HL-60/S4 treated with retinoic acid at 250 ng/mL for 4 days and 3 days (cell line): ENCODE measurements at regions not wholly inside any gene's neighbourhood (a gene's known extent, or its start where the extent isn't known, plus 50 kb on each side); places are given as distances from the start of the nearest gene placed in this dataset.
"Not testable (repeated sequence)": the region's sequence is repeated elsewhere in the genome, so short reads cannot be mapped to it uniquely, and the experiment has no call there.

Source experiments
- in situ Hi-C: fragments of 300-500 bp; cut with MboI; formaldehyde crosslinking; loops from 2 replicates; pipeline ENCODE4 v1.7.0; 2022; ENCODE audit warnings: low sequenced_read_pairs

- in situ Hi-C loops, result no loop called here
These were observed 58.8 kb downstream of the UQCRFS1 start for GRCh38 chr19:29154163-29154562.

GRCh38 chr19:29145756-29146155 is 67.2 kb downstream of the UQCRFS1 start:
- in situ Hi-C loops, result no loop called here

- in situ Hi-C loops, result no loop called here
These were observed 69.8 kb downstream of the UQCRFS1 start for GRCh38 chr19:29143183-29143582.

GRCh38 chr19:29139227-29139626 is 73.7 kb downstream of the UQCRFS1 start:
- in situ Hi-C loops, result no loop called here

GRCh38 chr19:29138206-29138605 is 74.7 kb downstream of the UQCRFS1 start:
- in situ Hi-C loops, result not testable (repeated sequence)

- in situ Hi-C loops, result no loop called here
These were observed 81.5 kb downstream of the UQCRFS1 start for GRCh38 chr19:29131456-29131855.

- in situ Hi-C loops, result no loop called here
These were observed 83.8 kb downstream of the UQCRFS1 start for GRCh38 chr19:29129148-29129547.

GRCh38 chr19:29128203-29128602 is 84.7 kb downstream of the UQCRFS1 start:
- in situ Hi-C loops, result no loop called here

- in situ Hi-C loops, result no loop called here
These were observed 90.8 kb downstream of the UQCRFS1 start for GRCh38 chr19:29122185-29122584.

GRCh38 chr19:29121684-29122083 is 91.3 kb downstream of the UQCRFS1 start:
- in situ Hi-C loops, result no loop called here

GRCh38 chr19:29120466-29120865 is 92.5 kb downstream of the UQCRFS1 start:
- in situ Hi-C loops, result no loop called here

GRCh38 chr19:29119590-29119989 is 93.4 kb downstream of the UQCRFS1 start:
- in situ Hi-C loops, result no loop called here

GRCh38 chr19:29118389-29118788 is 94.6 kb downstream of the UQCRFS1 start:
- in situ Hi-C loops, result no loop called here

GRCh38 chr19:29117926-29118325 is 95.0 kb downstream of the UQCRFS1 start:
- in situ Hi-C loops, result no loop called here

GRCh38 chr19:29115181-29115580 is 97.8 kb downstream of the UQCRFS1 start:
- in situ Hi-C loops, result no loop called here

- in situ Hi-C loops, result no loop called here
These were observed 99.1 kb downstream of the UQCRFS1 start for GRCh38 chr19:29113838-29114237.

GRCh38 chr19:29111576-29111975 is 101.4 kb downstream of the UQCRFS1 start:
- in situ Hi-C loops, result no loop called here

- in situ Hi-C loops, result no loop called here
These were observed 105.1 kb downstream of the UQCRFS1 start for GRCh38 chr19:29107831-29108230.

- in situ Hi-C loops, result no loop called here
These were observed 106.5 kb downstream of the UQCRFS1 start for GRCh38 chr19:29106346-29106885.

- in situ Hi-C loops, result no loop called here
These were observed 107.2 kb downstream of the UQCRFS1 start for GRCh38 chr19:29105629-29106292.

GRCh38 chr19:29104605-29105241 is 108.2 kb downstream of the UQCRFS1 start:
- in situ Hi-C loops, result no loop called here

GRCh38 chr19:29098863-29099481 is 114.0 kb downstream of the UQCRFS1 start:
- in situ Hi-C loops, result no loop called here
